ENCODE measurements at regions not wholly inside any gene's neighbourhood (a gene's known extent, or its start where the extent isn't known, plus 50 kb on each side); places are given as distances from the start of the nearest gene placed in this dataset.

DNA sequence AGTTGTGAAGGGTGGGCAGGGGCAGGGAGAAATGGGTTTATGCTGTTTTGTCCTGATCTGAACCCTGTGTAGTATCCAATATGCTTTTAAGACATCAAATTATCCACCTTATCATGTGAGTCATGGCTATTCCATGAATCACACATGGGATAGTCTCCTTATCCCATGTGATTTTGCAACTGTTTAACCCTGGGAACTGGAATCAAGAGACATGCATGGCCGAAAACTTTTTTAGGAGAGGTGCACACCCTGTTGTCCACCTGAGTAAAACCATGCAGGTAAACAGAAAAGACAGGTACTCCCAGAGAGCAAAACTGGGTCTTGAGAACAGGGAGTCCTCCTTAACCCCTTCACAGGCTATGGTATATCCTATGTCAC is 490.6 kb upstream of the HS6ST1 start:
- DNase-seq: no peak

DNA sequence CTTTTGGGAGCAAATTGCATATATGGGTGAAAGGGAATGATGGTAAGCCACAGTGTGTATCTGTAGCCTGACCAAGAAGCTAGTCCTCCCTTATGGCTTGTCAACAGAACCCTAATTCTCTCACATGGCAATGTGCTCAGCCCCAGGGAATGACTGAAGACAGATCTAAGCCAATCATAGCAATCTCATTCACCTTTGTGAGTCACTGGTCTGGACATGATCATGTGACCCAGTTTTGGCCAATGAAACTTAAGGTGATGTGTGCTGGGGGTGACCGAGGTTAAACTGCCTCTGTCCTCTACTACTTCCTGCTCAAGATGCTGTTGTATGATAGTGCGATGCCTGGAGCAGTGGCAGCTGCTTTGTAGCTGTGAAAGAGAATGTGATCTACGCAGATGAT is 491.2 kb upstream of the HS6ST1 start:
- DNase-seq: no peak

DNA sequence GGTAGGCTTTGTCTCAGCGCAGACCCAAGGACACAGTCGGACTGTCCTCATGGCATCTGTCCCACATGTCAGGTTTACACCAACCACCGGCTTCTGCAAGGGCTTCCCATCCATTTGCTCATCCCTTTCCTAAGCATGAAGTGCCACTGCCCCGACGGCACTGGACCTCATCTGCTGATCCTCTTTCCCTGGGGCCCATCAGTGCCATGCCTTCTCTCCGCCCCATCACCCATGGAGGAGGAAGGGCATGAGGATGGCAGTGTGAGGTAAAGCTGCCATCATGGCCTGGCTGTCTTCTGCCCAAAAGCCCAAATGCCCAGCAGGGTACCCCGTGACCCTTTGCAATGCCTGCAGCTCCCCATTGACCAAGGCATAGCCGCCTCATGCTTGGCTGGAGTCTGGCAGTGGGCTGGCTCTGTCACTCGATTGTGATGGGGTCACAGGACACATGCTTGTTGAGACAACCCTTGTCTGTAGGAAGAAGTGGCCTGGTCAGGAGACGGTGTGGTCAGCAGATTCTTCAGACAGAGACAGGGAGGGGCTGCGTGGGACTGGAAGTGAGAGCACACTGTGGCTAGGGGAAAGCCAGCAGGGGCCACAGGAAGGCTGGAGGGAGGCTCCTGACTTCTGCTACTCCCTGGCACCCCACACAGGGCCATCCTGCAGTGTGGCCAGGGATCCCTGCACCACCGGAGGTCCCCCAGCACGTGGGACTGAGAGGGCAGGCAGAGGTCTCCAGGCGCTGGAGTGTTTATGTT is 493.7 kb upstream of the HS6ST1 start:
- DNase-seq: no peak

DNA sequence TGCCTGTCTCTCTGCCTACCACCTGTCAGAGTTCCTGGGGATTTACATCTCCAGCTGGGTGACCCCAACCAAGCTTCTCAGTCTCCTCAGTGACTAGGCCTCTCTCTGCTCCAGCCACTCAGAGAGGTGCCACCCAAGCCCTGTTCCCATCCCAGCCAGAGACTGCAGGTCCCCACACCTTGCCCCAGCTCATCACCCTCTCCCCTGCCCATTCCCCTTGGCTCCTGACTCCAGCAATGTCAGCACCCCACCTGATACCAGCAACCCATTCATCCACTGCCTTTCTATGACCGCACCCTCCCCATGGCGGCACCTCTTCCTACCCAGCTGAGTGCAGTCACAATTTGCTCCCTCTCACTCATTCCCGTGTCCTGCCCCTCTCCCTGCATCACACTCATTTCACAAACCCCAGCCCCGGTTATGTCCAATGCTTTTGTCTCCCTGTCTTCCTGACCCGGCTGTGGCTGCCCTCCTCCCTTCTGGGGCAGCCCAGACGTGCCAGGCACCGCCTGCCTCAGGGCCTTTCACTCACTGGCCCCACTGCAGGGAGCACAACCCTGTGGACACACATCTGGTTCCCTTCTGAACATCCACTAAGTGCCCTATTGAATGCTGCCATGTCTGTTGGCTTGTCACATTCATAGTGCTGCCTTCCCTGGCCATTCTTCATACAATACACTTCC is 494.8 kb upstream of the HS6ST1 start:
- no peak for DNase-seq

DNA sequence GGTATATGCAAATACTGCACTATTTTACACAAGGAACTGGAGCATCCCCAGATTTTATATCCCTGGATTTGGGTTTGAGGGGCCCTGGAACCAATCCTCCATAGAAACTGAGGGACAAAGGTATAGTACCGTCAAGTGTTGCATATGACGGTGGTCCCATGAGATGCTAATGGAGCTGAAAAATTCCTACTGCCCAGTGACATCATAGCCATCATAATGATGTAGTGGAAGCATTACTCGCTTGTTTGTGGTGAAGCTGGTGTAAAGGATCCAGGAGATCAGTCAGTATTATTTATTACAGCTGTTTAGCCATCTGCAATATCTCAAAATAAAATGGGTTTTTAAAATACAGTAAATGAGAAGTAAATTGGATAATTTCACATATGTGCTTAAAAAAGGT is 496.6 kb upstream of the HS6ST1 start:
- no peak for DNase-seq

DNA sequence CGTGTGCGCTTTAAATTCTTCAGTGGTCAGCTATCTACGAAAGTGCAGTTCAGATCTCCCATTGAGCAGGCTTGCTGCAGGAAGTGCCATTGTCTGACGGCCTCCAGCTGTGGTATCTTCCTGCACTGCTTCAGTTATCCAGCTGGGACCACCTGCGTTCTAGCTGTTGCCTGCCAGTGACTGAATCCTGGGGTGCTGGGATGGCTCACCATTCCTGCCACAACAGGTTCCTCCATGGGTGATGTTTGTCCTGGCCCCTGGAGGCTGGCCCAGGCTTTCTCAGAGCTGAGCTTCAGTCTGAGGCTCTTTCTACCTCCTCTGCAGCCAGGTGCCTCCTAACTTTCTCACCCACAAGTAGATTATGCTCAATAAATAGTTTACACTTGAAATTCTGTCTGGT is 498.5 kb upstream of the HS6ST1 start:
- DNase-seq: no peak

DNA sequence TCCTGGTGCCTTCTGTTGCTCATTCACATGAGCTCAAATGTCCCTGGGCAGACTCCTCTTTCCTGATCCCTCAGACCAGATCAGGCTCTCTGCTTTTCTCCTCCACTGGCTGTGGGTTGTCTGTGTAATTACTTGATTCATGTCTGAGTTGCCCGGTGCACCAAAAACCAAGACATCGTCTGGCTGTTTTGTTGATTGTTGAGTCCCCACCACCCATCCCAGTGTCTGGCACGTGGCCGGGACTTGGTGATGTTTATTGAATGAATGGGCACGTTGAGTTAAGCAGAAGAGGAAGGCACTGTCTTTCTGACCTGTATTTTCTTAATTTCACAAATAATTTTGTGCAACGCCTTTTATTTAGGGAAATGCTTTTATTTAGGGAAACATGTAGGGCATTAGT is 499.1 kb upstream of the HS6ST1 start:
- no peak for DNase-seq

DNA sequence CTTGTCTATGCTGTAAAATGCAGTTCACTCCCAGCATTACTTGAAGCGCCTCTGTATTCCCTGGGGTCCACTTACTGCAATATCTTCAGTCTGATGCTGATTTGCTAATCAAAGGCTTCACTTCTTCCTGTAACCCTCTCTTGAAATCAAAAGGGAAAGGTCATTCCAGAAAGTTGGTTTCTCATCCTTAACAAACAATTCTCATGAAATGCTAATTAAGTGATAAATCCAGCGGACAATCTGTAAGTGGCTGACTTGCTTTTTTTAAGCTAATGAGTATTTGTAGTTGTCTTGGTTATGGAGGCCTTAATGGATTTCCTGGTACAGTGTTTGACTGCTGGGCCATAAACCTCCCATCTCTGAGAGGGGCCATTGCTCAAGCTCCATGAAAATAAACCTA is 499.6 kb upstream of the HS6ST1 start:
- no peak for DNase-seq

DNA sequence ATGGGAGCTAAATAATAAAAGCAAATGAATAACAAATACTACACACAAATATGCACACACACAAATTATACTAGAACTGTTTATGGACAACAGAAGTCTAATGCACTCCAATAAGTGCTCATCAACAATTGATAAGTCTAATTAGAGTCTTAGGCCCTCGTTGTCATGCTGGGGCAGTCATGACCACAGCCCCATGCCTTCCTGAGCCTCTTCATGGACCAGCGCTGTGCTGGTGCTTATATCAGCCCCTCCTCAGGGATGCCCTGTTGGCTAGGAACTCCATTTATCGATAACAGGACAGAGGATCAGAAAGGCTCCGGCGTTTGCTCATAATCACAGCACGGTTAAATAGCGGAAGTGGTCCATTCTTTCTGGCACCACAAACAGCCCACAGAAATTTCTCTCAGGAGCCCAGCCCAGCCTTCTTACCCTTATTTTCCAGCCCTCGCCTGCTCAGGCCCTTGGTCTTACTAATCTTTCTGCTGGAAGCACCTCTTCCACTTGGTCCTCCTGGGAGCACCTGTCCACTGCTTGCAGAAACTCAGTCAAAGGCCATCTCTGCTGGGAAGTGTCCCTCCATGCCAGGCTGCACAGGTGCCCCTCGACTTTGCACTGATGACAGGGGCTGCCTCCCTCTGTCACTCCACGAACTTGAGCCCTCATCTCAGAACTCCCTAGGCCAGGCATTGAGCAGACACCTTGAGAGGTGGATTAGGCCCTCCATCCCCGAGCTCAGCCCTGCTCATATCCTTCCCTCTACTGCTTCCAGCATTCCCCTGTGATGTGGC is 500.2 kb upstream of the HS6ST1 start:
- no peak for DNase-seq

DNA sequence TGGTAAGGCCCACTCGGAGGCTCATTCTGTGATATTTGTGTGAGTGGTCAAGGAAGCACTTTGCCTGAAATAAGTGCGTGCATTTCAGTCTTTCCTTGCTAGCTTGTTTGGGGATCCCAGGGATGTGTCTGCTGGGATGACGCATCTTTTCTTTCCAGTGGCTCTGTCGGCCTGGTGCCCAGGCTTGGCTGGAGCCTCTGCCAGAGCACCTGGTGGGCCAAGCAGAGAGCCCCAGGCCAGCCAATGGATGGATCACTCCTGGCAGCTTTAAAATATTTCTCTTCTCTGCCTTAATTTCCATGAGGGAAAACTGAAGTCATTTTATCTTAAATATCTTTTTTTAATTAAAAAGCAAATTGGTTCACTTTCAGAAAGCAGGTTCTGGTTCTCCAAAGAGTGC is 501.8 kb upstream of the HS6ST1 start:
- DNase-seq: no peak

DNA sequence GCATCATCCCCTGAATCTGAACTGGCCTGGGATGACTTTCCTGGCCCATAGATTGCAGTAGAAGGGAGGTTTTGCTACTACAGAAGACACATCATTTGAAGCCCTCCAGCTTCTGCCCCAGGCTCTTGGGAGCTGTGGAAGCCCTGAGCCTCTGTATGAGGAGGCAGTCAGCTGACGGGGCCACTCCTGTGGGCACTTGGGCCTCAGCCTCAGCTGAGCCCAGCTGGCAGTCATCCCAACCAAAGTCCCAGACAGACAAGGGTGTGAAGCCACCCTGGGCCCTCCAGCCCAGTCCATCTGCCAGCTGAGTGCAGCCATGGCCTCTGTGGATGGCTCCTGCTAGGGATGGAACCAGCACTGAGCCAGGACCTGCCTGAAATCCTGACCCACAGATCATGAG is 502.3 kb upstream of the HS6ST1 start:
- DNase-seq: no peak

DNA sequence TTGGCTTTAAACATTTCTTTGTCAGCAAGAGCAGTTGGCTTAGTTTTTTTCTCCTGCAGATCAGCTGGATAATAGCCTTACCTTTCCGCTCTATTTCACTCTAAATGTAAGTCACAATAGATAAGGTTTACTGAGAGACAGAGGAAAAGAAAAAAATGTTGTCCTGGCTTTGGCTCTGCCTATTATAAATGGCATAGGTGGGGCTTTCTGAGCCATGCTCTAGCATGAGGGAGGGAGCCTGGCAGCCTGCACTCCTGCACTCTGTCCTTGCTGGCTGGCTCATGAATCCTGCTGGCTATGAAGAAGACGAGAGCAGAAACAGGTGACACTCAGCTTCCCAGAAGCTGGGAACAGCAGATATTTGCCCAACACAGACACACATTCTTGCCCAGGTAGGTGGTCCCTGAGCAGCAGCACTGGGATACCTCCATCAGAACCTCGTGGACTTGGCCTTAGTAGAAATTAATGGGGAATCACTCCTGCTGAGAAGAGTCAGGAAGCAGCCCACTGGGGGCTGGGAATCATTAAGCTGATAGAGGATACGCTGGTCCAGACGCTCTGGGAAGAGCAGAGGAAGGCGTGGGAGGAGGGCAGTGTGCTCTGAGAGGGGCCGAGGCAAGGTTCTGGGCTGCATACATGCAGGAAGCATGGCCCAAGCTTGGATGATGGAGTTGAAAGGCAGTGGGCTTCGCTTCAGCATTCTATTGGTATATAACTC is 514.4 kb upstream of the HS6ST1 start:
- DNase-seq: no peak

DNA sequence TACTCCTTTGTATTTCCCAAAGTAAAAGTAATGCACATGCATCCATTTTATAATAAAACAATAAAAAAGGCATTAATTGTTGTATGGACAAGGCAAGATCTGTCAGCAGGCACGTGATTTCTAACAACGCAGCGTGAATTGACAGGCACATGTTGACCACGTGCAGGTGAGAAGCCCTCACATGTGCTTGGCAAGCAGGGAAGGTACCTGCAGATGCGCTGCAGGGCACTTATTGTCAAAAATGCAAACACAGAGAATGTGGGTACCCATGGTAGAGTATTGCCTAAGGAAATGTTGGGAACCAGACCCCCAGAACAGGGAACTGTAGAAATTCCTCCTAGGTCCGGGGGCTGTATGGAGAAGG is 515.0 kb upstream of the HS6ST1 start:
- no peak for DNase-seq

DNA sequence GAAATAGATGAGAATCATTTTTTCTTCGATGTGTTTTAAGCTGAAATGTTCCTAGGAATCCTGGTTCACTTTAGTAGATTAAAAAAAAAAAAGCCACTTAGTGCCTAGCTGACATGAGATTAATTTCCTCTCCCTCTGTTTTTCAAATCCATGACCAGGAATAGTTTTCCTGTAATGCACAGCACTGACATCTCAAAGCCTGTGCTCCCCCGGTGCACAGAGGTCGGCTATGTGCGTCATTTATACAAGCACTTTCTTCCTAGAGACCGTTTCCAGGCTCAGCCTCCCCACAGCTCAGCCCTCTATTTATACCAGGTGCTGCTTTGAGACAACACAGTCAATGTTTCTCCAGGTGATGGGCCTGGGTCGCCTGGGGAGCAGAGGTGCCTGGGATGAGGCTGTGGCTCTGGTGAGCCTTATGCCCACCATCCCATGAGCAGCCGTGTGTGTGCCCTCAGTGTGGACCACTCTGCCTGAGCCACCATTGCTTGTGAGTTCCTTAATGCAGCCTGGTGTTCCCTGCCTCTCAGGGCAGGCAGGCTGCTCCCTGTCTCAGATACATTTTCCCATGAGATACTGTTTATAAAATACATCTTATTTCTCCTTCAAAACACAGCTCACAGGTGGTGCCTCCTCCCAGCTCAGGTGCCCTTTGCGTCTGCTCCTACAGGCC is 515.7 kb upstream of the HS6ST1 start:
- no peak for DNase-seq

DNA sequence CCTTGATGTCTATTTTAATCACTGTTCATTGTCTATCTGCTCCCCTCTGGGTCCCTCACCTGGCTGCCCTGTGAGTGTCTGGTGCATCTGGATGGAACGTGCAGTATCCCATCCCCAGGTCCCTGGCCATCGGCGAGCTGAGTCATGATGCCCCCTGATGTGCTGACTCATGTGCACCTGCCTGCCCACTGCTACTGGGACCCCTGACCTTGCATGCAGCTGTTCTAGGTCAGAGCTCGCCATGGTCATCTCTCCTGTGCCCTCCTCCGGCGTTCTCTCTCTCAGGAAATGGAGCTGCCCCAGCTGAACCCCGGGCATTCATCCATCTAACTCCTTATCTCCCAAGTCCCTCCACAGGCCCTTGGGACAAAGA is 516.2 kb upstream of the HS6ST1 start:
- DNase-seq: no peak

DNA sequence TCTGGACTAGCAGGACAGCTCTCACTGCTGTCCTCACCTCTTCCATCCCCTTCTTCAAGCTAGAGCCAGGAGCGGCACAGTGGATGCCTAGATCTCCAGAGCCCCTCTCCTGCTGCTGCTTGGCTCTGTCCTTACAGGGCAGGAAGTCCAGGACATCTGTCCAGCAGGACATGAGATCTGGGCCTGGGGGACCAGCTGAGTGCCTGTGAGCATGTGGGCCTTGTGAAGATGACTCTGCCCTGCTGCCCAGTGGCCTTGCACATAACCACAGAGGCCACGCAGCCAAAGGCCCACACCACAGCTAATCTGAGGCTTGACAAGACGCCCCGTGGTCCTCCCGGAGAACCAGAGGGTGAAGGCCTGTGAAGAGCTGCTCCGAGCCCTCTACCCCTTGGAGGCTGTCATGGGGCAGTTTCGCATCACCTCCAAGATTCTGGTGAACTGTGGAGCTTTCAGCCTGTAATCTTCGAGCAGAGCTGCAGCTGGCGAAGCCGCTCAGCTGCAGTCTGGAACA is 516.7 kb upstream of the HS6ST1 start:
- DNase-seq: no peak

DNA sequence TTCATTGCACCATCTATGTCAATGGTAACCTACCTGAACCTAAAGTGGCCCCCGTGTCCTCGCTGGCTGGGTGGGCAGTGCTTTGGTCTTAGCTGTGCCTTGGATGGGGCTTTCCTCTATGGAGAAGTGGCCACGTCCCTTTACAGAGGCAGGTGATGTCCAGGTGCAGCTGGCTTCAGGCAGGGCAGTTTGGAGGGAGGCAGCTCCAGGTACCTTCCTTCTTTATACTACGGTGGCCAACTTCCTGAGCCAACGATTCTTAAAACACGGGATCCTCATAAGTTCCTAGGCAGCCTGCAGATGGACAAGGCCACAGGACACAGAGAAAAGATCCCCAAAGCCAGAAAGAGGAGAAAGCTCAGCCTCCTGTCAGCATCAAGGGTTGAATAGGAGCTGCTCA is 517.3 kb upstream of the HS6ST1 start:
- no peak for DNase-seq

DNA sequence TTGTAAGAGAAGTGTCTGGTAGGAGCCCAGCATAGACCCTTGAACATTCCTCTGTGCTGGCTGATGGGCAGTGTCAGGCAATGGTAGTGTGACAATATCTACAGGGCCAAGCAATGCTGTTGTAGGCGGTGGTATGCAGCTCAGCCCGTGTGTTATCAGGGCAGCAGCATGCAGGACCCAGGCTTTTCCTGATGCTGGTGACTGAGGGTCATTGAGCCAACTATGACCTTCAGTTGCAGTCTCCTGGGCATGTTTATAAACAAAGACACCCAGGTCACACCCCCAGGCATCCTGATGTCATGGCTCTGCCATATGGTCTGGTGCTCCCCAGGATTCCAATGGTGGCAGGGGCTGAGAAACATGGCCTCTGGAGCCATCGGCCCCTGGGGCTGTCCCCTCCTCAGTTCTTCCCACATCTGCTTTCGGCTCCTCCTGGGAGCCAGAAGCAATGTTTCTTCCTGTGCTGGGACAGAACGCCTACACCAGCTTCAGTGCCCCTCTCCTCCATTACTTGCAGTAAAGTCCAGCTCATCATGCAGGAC is 518.0 kb upstream of the HS6ST1 start:
- DNase-seq: no peak

DNA sequence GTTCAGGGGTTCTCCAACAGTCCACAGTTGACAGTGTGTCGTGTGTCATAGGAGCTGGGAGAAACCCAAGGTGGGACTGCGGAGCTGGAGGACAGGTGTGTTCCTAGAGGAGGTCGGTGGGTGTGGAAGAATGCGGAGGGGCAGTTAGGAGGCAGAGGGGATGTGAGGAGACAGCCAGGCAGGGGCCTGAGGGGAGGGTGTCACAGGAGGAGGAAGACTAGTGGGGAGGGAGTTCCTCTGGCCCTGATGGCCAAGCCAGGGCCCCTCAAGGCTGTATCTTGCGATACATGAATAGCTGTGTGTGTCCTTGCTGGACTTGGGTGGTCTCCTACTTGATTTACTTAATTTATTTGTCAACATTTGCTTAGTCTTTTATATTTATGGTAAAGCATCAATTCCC is 519.6 kb upstream of the HS6ST1 start:
- no peak for DNase-seq

DNA sequence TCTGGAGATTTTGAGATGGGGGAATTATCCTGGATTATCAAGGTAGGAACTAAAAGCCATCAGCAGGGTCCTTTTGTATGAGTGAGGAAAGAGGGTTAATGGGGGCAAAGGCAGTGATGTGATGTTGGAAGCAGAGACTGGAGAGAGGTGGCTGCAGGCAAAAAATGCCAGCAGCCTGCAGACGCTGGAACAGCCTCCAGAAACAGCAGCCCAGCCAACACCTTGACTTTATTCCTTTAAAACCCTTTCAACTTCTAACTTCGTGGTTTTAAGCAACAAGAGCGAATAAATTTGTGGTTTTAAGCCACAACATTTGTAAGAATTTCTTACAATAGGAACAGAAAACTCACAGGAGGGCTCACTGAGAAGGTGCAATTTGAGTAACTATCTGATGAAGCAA is 523.1 kb upstream of the HS6ST1 start:
- no peak for DNase-seq

DNA sequence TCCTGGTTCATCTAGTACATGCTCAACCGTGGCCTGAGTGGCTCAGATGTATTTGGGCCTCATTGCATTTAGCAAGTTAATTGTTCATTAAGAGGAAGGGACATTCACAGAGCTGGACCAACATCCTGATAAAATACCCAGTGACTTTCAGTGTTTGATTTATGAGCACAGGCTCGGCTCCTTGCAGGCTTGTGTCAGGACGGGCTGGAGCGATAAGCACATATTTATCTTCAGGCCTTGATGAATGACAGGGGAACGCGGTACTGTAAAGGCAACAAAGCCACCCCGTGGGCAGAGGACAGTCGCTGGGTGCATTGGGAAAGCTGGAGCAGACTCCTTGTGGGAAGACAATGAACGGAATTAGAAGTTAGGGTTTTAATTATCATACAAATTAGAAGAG is 548.6 kb upstream of the HS6ST1 start:
- no peak for DNase-seq

DNA sequence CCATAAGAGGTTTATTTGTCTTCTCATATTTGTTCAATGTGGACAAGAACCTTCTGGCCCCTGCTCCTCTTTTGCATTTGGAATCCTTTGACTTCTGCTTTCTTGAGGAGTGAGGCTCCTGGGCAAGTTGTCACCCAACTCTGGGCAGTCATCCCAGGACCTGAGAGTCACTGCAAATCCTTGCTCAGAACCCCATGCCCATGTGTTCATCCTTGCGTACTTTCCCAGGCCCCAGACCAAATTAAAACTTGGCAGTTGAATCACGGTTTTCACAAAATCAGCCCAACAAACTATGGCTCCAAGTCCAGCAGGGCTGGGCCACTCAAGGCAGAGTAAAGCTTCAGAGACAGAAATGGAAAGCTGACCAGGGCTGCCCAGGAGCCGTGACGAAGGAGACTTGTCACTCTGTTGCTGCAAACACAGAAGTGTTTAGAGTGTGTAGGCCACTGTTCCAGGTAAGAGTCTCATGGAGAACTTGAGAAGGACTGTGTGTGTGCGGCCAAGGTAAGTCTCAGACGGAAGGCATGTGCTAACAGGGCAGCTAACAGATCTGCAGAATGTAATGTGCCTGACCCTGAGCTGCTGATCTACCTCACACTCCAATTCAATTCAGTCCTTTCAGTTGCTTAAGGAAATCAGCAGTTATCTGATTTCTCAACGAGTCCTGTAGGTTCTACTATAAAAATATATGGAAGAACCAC is 549.4 kb upstream of the HS6ST1 start:
- DNase-seq: no peak
